NCI-H146 treated with DMSO at 0.1 percent for 48 hours (cell line): ENCODE measurements at regions not wholly inside any gene's neighbourhood (a gene's known extent, or its start where the extent isn't known, plus 50 kb on each side); places are given as distances from the start of the nearest gene placed in this dataset.
A peak's percentile ranks its signal among the peaks of the same experiment; 100 is the strongest.
"Not testable (repeated sequence)": the region's sequence is repeated elsewhere in the genome, so short reads cannot be mapped to it uniquely, and the experiment has no call there.

Experiments used
- DNase-seq: peaks from one replicate; lab custom pipeline; 2025; ENCODE audit not compliant: unreplicated experiment; lab: John Stamatoyannopoulos, UW

DNA sequence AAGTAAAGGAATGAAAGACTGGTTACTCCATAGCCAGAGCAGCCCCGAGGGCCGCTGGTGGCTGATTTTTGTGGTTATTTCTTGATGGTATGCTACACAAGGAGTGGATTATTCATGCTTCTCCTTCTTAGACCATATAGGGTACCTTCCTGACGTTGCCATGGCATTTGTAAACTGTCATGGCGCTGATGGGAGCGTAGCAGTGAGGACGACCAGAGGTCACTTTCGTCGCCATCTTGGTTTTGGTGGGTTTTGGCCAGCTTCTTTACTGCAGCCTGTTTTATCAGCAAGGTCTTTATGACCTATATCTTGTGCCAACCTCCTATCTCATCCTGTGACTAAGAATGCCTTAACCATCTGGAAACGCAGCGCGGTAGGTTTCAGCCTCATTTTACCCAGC lies 1187.6 kb upstream of the AUTS2 start:
- not testable (repeated sequence) for DNase-seq

DNA sequence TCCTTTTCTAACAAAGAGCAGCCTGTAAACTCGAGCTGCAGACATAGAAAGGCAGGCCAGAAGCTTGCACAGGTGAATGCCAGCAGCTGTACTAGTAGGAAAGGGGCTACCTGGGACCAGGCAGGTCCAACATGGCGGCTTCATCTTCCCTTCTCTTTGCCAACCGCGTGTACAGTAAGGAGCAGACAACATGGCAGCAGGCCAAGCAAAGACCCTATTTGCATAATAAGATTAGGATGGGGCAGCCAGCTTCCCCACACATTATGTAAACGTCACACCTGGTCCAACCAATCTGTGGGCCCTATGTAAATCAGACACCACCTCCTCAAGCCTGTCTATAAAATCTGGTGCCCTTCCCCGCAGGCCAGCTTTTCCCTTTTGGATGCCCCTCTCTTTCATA lies 1186.5 kb upstream of the AUTS2 start:
- DNase-seq, result peak; percentile 92

DNA sequence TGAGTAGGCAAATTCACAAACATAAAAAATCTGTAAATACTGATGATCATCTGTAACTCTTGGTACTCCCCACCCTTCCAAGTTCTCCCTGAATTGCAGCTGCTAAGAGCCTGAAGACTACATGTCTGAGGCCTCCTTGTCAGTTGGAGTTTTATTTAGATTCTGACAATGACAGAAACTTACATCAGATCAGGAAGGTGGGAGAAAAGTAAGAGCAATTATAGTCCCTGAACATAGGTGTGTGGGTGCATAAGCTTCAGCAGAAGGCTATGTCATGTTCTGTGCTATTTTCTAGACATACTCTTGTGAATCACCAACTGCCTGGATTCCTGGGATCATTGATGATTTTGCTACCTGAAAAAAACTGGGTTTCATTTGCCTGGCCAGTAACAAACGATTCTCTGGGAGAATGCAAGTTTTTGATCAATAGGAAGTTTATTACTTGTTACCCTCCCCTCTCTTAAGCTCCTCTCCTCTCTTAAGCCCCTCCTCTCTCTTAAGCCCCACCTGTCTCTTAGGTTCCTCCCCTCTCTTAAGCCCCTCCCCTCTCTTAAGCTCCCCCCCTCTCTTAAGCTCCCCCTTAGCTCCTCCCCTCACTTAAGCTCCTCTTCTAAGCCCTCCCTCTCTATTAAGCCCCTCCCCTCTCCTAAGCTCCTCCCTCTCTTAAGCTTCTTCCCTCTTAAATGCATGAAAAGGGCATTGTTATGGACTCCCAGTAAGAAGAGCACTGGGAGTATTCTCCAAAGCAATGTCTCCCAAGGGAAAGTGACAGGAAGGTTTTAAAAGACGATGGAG lies 1183.4 kb upstream of the AUTS2 start:
- DNase-seq, result no peak

DNA sequence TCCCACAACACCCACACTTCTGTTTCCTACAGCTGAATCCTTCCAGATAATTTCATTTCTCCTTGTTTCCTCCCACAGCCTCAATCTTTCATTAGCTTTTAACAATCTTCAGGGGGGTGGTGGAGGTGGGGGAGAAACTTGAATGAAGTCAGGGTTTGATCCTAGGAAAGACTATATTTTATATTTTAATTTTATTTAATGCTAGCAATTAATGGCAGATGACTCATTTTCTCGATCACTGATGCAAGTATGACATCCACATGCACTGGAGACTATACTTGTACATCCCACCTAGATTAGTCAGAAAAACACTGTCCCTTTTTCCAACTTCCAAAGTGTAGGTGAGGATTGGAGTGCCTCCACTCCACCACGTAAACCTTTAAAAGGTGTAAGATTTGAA lies 1181.3 kb upstream of the AUTS2 start:
- no peak for DNase-seq

DNA sequence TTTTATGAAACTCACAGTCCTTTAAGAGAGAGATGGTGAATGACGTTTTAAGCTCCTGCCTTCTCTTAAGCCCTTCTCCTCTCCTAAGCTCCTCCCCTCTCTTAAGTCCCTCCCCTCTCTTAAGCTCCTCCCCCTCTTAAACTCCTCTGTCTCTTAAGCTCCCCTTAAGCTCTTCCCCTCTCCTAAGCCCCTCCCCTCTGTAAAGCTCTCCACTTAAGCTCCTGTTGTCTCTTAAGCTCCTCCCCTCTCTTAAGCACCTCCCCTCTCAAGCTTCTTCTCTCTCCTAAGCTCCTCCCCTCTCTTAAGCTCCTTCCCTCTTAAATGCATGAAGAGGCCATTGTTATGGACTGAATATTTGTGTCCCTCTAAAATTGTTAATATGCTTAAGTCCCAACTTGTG lies 1180.6 kb upstream of the AUTS2 start:
- no peak for DNase-seq

DNA sequence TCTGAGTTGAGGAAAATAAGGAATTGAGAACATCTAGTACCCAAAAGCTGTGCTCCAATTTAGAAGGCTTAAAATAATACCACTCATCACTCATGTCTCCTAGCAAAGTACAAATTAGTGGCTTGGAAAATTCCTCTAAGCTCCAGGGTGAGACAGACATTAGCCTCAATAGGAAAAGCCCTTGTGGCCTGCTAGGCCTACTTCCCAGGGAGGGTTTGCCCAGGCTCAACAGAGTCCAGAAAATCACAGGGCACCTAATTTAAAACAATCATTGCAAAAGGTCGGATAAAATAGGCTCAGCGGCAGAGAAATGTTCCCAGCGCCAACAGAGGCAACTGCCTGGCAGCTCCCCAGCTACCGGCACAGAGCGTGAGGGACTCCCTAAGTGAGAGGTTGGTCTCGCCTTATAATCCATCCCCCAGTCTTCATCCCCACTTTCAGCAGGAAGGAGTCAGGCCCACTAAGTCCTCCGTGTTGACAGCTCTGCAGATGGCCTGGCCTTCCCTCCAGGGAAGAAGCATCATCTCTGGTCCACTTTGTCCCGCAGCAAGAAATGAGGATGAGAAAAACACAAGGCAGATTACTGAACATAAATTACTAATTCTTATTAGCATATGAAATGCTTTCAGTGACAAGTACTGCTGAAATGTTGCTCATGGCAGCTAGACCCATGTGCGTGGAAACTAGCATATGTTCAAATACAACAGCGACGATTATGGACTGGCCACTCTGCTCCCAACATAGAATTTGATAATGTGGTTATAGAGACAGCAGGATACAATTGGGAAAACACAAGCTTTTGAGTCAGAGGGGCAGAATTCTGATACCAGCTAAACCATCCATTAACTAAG lies 1177.7 kb upstream of the AUTS2 start:
- DNase-seq, result no peak

DNA sequence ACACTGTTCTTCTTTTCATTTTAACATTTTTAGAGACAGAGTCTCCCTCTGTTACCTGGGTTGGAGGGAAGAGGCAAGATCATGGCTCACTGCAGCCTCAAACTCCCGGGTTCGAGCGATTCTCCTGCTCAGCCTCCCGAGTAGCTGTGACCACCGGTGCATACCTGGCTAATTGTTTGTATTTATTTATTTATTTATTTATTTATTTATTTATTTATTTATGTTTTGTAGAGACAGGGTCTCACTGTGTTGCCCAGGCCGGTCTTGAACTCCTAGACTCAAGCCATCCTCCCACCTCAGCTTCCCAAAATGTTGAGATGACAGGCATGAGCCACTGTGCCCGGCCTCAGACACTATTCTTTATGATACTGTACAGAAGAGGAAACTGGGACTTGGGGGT lies 1176.6 kb upstream of the AUTS2 start:
- no peak for DNase-seq

DNA sequence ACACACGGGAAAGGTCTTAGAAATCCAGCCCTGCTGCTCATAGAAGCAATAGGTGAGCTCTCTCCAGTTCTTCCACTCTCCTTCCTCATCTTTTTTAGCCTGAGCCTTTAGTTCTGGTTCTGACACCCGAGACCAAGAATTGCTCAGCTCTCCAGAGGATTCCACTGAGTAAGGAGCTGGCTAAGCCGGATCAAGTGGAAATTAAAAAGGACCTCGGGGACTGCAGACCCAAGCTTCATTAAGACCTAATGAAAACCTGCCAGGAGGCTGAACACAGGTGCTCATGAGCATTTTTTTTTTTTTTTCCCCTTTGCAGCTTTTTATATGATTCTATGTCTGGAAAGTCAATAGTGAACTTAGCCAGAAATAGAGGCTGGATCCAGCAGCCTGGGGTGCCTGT lies 1176.0 kb upstream of the AUTS2 start:
- DNase-seq, result no peak

DNA sequence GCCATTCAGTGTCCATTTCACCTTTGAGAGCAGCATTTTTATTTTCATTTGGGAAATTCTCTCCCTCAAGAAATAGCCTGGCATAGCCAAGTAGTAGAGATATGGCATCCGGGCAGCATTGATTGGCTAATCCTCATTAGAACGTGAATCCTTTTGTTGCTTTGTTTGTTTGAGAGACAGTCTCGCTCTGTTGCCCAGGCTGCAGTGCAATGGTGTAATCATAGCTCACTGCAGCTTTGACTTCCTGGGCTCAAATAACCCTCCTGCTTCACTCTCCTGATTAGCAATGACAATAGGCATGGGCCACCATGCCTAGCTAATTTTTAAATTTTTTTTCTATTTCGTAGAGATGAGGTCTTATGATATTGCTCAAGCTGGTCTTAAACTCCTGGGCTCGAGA lies 1174.9 kb upstream of the AUTS2 start:
- peak; percentile 23 for DNase-seq

DNA sequence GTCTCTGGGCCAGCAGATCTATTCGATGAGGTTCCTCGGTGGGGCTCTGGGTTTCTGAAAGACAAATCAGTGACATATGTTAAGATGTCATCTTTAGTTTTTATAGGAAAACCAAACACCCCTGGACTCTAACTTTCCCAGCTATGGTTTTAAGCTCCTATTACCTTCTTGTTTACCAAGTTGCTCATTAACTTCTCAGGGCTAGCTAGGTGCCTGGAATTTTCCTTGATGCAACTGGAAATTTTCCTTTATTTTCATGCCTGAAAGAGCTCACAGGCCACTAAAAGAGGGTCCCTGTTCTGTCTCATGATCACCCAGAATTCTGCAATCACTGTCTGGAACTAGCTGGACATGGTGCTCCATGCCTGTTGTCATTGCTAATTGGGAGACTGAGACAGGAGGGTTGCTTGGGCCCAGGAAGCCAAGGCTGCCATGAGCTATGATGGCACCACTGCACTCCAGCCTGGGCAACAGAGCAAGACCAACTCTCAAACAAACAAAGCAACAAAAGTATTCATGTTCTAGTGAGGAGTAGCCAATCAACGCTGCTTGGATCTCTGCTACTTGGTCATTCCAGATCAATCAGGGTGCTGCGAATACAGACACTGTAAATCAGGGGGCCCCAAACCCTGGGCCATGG lies 1173.5 kb upstream of the AUTS2 start:
- no peak for DNase-seq

DNA sequence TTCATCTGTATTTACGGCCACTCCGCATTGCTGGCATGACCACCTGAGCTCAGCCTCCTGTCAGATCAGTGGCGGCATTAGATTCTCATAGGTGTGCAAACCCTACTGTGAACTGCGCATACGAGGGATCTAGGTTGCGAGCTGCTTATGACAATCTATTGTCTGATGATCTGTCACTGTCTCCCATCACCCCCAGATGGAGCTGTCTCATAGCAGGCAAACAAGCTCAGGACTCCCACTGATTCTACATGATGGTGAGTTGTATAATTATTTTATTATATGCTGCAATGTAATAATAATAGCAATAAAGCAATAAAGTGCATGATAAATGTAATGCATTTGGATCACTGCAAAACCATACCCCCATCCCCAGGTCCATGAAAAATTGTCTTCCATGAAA lies 1172.9 kb upstream of the AUTS2 start:
- no peak for DNase-seq

DNA sequence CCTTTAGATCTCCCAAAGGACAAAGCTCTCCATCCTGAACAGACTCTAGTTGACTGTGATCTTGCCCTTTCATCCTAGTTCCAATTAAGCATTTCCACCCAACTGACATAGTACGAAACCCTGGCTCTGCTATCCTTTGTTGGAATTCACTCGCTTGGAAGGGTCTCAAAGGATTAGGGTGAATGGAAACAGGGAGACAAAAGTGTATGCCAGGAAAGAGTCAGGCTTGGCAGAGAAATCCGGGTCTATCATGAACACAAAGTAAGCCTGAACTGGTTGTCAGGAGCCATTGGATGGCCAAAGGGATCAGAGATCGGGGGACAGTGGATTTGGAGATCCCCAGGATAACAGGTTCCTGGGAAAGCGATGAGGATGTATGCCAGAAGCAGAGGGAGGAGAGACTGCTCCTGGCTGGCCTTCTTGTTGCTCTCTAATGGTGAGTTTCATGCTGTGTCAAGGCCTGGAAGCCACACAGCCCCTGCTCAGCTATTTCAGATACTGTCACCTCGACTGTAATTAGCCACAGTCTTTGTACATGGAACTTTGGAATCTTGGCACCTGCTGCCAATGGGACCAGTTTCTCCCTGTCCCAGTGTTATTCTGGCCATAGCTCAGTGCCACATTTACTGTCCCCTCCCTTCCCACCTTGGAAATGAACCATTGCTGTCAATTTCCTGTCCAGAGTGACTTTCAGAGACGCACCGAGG lies 1168.7 kb upstream of the AUTS2 start:
- DNase-seq, result no peak

DNA sequence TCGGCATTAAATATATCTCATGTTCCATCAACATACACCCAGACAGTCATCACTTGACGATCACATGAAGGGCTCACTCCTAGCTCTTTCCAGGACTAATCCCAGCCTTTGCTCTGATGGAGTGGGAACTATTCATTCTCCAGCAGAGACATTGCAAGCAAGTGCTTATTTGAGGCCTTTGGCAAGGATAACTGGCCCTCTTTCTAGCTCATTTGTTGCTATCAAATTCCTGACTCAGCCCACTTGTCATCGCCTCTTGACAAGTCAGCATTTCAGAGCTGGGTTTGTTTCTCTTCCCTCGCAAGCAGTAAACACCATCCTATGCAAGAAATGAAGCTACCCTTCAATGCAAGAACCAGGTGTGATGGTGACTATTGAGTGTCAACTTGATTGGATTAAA lies 1165.7 kb upstream of the AUTS2 start:
- no peak for DNase-seq

DNA sequence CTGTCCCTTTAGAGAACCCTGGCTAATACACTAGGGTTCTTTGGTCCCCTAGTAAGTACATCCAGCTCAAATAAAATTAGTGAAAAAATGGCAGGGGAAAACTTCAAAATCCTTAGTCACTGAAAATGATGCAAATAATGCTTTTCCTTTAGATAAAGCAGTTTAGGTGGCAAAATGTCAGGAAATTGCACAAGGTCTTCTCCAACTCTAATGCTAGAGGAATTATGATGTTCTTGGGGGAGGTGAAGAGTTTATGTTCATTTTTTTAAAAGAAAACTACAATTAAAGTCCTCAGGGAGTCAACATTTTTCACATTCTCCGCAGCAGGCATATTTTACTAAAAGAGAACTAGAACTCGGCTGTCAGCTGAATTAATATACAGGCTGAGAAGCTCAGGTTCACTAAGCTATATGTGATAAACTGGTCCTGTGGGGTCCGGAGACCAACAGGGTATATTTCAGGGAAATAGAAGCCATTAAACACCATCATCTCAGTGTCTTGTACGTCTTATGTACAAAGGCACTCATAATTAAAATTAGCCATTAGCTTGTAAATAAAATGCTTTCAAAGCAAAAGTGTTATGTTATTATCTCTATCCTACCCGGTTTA lies 1164.7 kb upstream of the AUTS2 start:
- no peak for DNase-seq

DNA sequence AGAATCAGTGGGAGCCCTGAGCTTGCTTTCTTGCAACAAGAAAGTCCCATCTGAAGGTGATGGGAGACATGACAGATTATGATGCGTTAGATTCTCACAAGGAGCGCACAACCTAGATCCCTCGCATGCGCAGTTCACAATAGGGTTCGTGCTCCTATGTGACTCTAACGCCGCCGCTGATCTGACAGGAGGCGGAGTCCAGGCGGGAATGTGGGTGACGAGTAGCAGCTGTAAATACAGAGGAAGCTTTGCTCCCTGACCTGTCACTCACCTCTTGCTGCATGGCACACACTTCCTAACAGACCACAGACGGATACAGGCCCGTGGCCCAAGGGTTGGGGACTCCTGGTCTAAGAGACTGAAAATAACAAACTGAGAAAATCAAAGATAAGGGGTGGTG lies 1163.4 kb upstream of the AUTS2 start:
- DNase-seq, result no peak

DNA sequence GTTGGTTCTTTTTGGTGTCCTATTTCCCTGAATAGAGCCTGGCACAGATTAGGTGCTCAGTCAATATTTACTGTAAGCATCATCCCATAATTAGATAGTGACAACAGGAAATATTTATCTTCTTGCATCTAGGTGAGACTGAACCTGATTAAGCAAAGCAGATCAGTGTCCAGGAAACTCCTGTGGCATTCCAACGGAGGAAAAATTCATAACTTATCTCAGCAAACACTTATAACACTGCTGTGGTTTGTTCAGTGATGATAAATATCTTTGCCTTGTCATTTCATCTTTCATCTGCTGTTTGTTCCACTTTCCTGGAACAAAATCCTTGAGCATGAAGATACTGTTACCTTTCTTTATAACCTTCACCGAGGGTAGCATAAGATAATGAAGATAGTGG lies 1160.3 kb upstream of the AUTS2 start:
- DNase-seq, result peak; percentile 69

DNA sequence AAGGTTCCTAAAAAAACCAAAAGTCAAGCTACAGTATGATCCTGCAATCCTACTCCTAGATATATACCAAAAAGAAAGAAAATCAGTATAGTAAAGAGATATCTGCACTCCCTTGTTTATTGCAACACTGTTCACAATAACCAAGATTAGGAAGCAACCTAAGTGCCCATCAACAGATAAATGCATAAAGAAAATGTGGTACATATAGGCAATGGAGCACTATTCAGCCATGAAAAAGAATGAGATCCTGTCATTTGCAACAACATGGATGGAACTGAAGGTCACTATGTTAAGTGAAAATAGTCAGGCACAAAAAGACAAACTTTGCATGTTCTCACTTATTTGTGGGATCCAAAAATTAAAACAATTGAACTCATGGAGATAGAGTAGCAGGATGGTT lies 1159.5 kb upstream of the AUTS2 start:
- no peak for DNase-seq

DNA sequence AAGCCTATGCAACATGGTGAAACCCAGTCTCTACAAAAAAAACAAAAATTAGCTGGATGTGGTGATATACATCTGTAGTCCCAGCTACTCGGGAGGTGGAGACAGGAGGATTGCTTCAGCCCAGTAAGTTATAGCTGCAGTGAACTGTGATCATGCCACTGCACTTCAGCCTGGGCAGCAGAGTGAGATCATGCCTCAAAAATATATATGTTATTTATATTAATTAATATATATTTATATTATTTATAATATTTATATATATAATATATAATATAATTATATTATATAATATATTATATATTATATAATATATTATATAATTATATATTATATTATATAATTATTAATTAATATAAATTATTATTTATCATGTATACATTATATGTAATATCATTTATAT lies 1158.4 kb upstream of the AUTS2 start:
- DNase-seq, result no peak

DNA sequence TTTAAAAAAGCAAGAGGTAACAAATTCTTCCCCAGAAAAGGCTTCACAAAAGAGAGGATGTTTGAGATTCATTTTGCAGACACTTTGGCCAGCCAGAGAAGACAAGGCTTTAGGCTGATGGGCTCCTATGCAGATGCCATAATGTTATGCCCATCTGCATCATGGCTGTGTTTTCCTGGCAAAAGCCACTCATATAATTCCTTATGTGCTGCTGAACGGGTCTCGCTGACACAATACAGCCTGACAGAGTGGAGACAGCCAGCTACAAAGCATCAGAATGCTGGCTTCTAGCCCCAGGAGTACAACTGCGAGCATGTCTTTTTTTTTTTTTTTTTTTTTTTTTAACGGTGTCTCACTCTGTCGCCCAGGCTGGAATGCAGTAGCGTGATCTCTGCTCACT lies 1157.4 kb upstream of the AUTS2 start:
- no peak for DNase-seq

DNA sequence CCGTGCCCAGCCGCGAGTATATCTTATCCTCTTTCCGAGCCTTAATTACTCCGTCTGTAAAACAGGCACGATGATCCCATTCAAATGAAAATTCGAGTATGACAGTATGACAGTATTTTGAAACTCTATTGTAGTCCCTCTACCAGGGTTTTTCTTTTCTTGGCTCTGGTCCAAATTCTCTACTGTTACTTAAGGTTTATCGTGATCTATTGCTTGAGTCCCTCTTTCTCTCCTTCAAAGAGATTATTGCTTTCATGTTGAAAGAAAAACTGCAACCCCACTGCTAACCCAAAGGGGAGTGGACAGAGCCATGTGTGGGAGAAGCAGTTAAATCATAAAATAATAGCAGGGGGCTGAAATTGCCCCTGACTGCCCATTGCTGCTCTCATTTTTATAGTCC lies 1156.6 kb upstream of the AUTS2 start:
- DNase-seq, result no peak
